Loucy (cell line): ENCODE measurements at regions not wholly inside any gene's neighbourhood (a gene's known extent, or its start where the extent isn't known, plus 50 kb on each side); places are given as distances from the start of the nearest gene placed in this dataset.

Experiments
- H2AFZ ChIP-seq: fragments of 200-600 bp; sonication (generic); 2 replicates; pipeline ENCODE4 v1.6.0; 2016; ENCODE audit warnings: antibody characterized with exemption, mild to moderate bottlenecking, low read length, moderate library complexity
- H3F3A ChIP-seq: fragments of 200-600 bp; 2 replicates; pipeline ENCODE4 v1.6.0; 2016; ENCODE audit warnings: antibody characterized with exemption, low read depth, mild to moderate bottlenecking
- H3K27me3 ChIP-seq: fragments of 200-600 bp; sonication (generic); 2 replicates; pipeline ENCODE4 v1.6.1; 2014; ENCODE audit warnings: low read length, mild to moderate bottlenecking; ENCODE audit not compliant: insufficient read depth, poor library complexity, severe bottlenecking
- H3K36me3 ChIP-seq: fragments of 200-600 bp; sonication (generic); 2 replicates; pipeline ENCODE4 v1.6.1; 2016; ENCODE audit warnings: low read length; ENCODE audit not compliant: insufficient read depth
- H3K4me1 ChIP-seq: fragments of 200-600 bp; sonication (generic); 2 replicates; pipeline ENCODE4 v1.5.1; 2014; ENCODE audit warnings: low read length, mild to moderate bottlenecking; ENCODE audit not compliant: insufficient read depth, poor library complexity, severe bottlenecking
- H3K4me2 ChIP-seq: fragments of 200-600 bp; sonication (generic); 2 replicates; pipeline ENCODE4 v1.6.0; 2014; ENCODE audit warnings: antibody characterized with exemption, low read length, low read depth, mild to moderate bottlenecking; ENCODE audit not compliant: poor library complexity, severe bottlenecking
- H3K4me3 ChIP-seq: fragments of 200-600 bp; sonication (generic); 2 replicates; pipeline ENCODE4 v1.5.1; 2014; ENCODE audit warnings: low read length, mild to moderate bottlenecking, mixed read lengths; ENCODE audit not compliant: poor library complexity, severe bottlenecking
- H3K79me2 ChIP-seq: fragments of 200-600 bp; sonication (generic); 2 replicates; pipeline ENCODE4 v1.6.1; 2014; ENCODE audit warnings: low read length; ENCODE audit not compliant: insufficient read depth
- H3K9ac ChIP-seq: fragments of 200-600 bp; sonication (generic); 2 replicates; pipeline ENCODE4 v1.6.0; 2014; ENCODE audit warnings: mild to moderate bottlenecking, low read depth, low read length, moderate library complexity; ENCODE audit not compliant: poor library complexity, severe bottlenecking
- H3K9me2 ChIP-seq: fragments of 200-600 bp; sonication (generic); replicated peaks from 2 replicates; pipeline ENCODE4 v1.6.1; 2016; ENCODE audit warnings: low read depth, low read length, mixed read lengths
- H3K9me3 ChIP-seq: fragments of 200-600 bp; sonication (generic); 2 replicates; pipeline ENCODE4 v1.6.1; 2014; ENCODE audit warnings: mild to moderate bottlenecking, antibody characterized with exemption, low read length, low read depth; ENCODE audit not compliant: insufficient read depth
- H4K20me1 ChIP-seq: fragments of 200-600 bp; sonication (generic); 2 replicates; pipeline ENCODE4 v1.6.0; 2014; ENCODE audit warnings: antibody characterized with exemption, low read length, mild to moderate bottlenecking; ENCODE audit not compliant: insufficient read depth, poor library complexity, severe bottlenecking
- CTCF ChIP-seq: fragments of 200-600 bp; sonication (generic); conservative IDR thresholded peaks from 2 replicates; pipeline ENCODE4 v1.5.1; 2014; ENCODE audit warnings: mild to moderate bottlenecking, antibody characterized with exemption, low read length
- EZH2phosphoT487 ChIP-seq: fragments of 200-600 bp; IDR thresholded peaks from 2 replicates; pipeline ENCODE4 v1.6.1; 2018; ENCODE audit warnings: antibody characterized with exemption, mild to moderate bottlenecking, moderate library complexity, borderline replicate concordance

- Histone ChIP-seq H4K20me1 (no peaks in the 10 kb centered on the region), H3K9me3 (0 out of 2 replicates have a peak, but pooled peaks cover under 1% of the 10 kb centered on the region), H3K4me3 (no peak overlapping the region), H3K27me3 (no peaks in the 10 kb centered on the region), H3K4me2 (no peak overlapping the region), H3K4me1 (peaks cover 25% of the 10 kb centered on the region), H3K79me2 (no peaks in the 10 kb centered on the region), H2AFZ (no peak overlapping the region), H3F3A (no peaks in the 10 kb centered on the region), H3K9me2 (no peaks in the 10 kb centered on the region), H3K9ac (no peak overlapping the region), H3K36me3 (no peaks in the 10 kb centered on the region)
- TF ChIP-seq EZH2phosphoT487 (no peak), CTCF (no peak)
Observed at GRCh38 chr6:45718131-45718530, 297.5 kb downstream of the CLIC5 start.

- H3K27me3 ChIP-seq: no peaks in the 10 kb centered on the region
- no peaks in the 10 kb centered on the region for H3K36me3 ChIP-seq
- no peak overlapping the region for H3K4me2 ChIP-seq
- H2AFZ ChIP-seq: no peak overlapping the region
- no peak overlapping the region for H3K4me3 ChIP-seq
- H4K20me1 ChIP-seq: no peaks in the 10 kb centered on the region
- no peaks in the 10 kb centered on the region for H3K9me3 ChIP-seq
- no peaks in the 10 kb centered on the region for H3K79me2 ChIP-seq
- H3K4me1 ChIP-seq: peaks cover 27% of the 10 kb centered on the region
- H3K9me2 ChIP-seq: no peaks in the 10 kb centered on the region
- no peak for TF ChIP-seq CTCF
- no peak for TF ChIP-seq EZH2phosphoT487
- no peaks in the 10 kb centered on the region for H3F3A ChIP-seq
- no peak overlapping the region for H3K9ac ChIP-seq
Observed at GRCh38 chr6:45717715-45718114, 297.9 kb downstream of the CLIC5 start.

- no peaks in the 10 kb centered on the region for H3K9me2 ChIP-seq
- H3K36me3 ChIP-seq: no peaks in the 10 kb centered on the region
- H3K79me2 ChIP-seq: no peaks in the 10 kb centered on the region
- peak overlapping the region; percentile 32 for H3K9ac ChIP-seq
- H3K27me3 ChIP-seq: no peaks in the 10 kb centered on the region
- no peak overlapping the region for H2AFZ ChIP-seq
- no peaks in the 10 kb centered on the region for H3F3A ChIP-seq
- no peak for TF ChIP-seq CTCF
- TF ChIP-seq EZH2phosphoT487: no peak
- peak overlapping the region; percentile 10 for H3K4me2 ChIP-seq
- H3K4me3 ChIP-seq: no peak overlapping the region
- no peaks in the 10 kb centered on the region for H3K9me3 ChIP-seq
- H3K4me1 ChIP-seq: peaks cover 31% of the 10 kb centered on the region
- H4K20me1 ChIP-seq: no peaks in the 10 kb centered on the region
Observed at GRCh38 chr6:45717027-45717426, 298.6 kb downstream of the CLIC5 start.
